GM12865 (cell line): ENCODE measurements at regions not wholly inside any gene's neighbourhood (a gene's known extent, or its start where the extent isn't known, plus 50 kb on each side); places are given as distances from the start of the nearest gene placed in this dataset.

ENCODE experiments used
- DNase-seq: peaks from one replicate; pipeline ENCODE4 v3.0.0; 2010; ENCODE audit warnings: low read depth
- H3K4me3 ChIP-seq: 2 replicates; pipeline ENCODE4 v1.5.1; 2011; ENCODE audit warnings: mild to moderate bottlenecking, low read depth, low read length, control low read depth
- TF ChIP-seq, protein P1 (sequence below): IDR thresholded peaks from 2 replicates; pipeline ENCODE4 v1.5.1; 2011; ENCODE audit warnings: low read length, control low read depth, low read depth, inconsistent platforms; ENCODE audit not compliant: insufficient read depth; ENCODE audit errors: missing control alignments

DNA sequence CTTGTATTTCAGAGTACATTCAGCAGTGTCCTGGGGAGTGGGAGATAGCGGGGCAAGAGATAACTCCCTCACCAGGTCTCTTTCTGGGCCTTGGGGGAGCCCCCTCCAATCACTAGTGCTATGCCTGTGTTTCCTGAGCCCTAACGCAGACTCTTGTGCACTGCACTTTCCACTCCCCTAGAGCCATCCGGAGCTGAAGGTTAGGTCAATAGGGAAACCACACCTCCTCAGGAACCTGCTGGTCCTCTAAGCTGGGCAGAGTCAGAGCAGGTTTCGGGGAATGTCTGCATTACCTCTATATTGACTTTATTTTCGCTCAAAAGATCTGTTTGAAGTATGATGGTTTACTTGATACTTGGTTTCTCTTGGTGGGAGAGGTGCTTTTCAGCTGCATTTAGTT lies 617.0 kb upstream of the ROBO1 start:
- H3K4me3 ChIP-seq = no peak overlapping the region
- TF ChIP-seq, protein P1, sequence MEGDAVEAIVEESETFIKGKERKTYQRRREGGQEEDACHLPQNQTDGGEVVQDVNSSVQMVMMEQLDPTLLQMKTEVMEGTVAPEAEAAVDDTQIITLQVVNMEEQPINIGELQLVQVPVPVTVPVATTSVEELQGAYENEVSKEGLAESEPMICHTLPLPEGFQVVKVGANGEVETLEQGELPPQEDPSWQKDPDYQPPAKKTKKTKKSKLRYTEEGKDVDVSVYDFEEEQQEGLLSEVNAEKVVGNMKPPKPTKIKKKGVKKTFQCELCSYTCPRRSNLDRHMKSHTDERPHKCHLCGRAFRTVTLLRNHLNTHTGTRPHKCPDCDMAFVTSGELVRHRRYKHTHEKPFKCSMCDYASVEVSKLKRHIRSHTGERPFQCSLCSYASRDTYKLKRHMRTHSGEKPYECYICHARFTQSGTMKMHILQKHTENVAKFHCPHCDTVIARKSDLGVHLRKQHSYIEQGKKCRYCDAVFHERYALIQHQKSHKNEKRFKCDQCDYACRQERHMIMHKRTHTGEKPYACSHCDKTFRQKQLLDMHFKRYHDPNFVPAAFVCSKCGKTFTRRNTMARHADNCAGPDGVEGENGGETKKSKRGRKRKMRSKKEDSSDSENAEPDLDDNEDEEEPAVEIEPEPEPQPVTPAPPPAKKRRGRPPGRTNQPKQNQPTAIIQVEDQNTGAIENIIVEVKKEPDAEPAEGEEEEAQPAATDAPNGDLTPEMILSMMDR = no peak
- no peak for DNase-seq

DNA sequence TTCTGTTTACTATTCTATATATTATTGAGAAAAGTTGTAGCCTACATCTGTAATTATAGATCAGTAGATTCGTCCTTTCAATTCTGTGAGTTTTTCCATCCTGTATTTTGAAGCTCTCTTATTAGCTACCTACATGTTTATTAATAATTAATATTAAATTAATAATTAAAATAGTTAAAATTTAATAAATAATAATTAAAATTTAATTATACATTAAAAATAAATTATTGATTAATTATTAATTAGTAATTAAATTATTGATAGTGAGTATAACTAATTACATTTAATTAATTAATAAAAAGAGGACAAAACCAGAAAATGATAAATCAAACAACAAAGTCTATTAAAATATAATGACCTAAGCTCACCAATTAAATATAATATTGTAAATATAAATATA lies 606.6 kb upstream of the ROBO1 start:
- TF ChIP-seq, protein P1 = no peak
- DNase-seq = no peak

DNA sequence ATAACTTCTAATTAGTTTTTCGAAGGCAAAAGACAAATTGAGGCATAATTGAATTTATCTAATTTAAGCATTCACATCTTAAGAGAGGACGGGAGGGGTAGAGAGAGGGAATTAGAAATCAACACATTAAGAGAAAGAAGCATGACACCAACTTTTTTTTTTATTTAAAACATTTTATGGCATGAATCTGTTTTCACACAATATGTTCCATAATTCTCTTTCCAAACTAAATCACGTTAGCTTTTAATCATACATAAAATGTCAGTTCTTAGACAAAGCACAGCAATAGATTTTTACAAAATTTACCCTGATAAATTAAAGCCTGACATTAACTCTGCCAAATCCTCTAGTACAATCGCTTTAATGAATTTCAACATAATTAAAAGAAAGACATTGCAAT lies 600.8 kb upstream of the ROBO1 start:
- DNase-seq = no peak
- TF ChIP-seq, protein P1 = no peak

More for the DNA sequence above, 606.6 kb upstream of the ROBO1 start:
- no peak overlapping the region for H3K4me3 ChIP-seq

DNA sequence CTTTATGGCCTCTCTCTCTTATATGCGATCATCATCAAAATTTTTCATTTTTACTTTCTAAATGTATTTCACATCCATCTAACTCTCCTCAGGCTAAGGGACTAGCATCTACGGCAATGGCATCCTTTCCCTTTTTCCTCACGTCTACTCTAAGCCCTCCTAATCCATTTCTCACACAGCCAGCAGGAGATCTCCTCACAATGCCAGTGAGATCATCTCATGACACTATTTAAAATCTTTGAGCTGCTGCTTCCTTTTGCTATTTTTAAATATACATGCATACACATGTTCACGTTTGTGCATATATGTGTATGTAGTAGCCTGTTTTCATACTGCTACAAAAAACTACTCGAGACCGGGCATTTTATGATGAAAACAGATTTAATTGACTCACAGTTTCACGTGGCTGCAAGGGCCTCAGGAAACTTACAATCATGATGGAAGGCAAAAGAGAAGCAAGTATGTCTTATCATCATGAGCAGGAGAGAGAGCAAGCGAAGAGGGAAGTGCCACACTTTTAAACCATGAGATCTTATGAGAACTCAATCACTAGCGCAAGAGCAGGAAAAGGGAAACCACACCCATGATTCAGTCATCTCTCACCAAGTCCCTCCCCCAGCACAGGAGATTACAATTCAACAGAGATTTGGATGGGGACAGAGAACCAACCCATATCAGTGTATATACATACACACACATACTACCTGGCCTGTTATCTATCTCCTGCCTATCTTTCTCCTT lies 599.2 kb upstream of the ROBO1 start:
- no peak for DNase-seq
- TF ChIP-seq, protein P1 = no peak
- no peak overlapping the region for H3K4me3 ChIP-seq

More for the DNA sequence above, 600.8 kb upstream of the ROBO1 start:
- H3K4me3 ChIP-seq = no peak overlapping the region

DNA sequence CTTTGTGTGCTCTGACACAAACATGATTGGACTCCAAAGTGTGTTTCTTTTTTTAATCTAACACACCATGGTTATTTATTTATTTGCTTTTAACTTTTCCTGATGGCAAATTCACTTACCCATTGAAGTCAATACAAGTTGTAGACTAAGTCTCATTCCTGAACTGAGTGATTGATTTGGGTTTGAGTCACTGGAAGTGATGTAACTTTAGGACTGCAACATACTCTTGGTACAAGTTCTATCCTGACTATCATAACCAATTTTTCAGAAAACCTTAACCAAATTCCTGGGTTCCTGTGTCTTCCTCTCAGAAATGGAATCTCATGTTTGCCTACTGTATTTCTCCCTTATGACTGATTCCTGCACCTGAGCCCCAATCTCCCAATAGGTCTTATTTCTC lies 590.0 kb upstream of the ROBO1 start:
- TF ChIP-seq, protein P1 = no peak
- no peak overlapping the region for H3K4me3 ChIP-seq
- DNase-seq = no peak

DNA sequence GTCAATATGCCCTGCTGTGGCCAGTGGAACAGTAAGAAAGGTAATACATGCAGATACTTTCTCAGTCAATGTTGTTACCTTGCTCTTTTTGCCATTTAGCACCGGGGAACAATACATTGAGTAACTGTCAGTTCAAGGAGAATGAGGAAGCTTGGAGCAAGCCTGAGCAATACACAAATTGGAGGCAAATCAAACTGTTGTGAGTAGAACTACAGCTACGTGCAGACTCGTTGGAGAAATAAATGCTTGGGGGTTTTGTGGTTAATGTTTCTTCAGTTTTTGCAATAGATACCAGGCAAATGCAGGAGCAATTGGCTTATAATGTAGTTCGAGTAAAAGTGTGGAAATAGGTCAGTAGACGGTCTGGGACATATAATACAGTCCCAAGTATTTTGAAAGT lies 587.3 kb upstream of the ROBO1 start:
- H3K4me3 ChIP-seq = no peak overlapping the region
- TF ChIP-seq, protein P1 = no peak
- DNase-seq = no peak

DNA sequence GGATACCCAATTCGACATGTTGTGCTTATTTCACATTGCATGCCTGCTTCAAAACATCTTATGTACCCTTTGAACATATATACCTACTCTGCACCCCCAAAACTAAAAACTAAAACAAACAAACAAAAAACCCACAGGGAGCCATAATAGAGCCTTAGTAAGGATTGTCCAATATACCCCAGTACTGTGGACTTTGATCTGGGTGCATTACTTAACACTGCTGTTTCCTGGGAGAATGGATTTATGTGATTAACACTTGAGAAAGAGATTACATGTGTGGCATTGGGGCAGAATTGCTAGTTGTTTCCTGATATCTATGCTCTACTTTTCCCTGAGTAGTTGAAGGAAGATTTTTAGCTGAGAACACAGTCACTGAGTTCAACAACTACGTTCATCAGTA lies 583.4 kb upstream of the ROBO1 start:
- TF ChIP-seq, protein P1 = no peak
- no peak for DNase-seq

More for the DNA sequence above, 583.4 kb upstream of the ROBO1 start:
- no peak overlapping the region for H3K4me3 ChIP-seq
